GM12873 (cell line): ENCODE measurements at regions not wholly inside any gene's neighbourhood (a gene's known extent, or its start where the extent isn't known, plus 50 kb on each side); places are given as distances from the start of the nearest gene placed in this dataset.

ENCODE experiments used
- TF ChIP-seq, protein P1 (sequence below): IDR thresholded peaks from 2 replicates; pipeline ENCODE4 v1.5.1; 2012; ENCODE audit warnings: low read depth, mild to moderate bottlenecking, moderate library complexity, low read length, control low read depth; ENCODE audit not compliant: insufficient read depth; ENCODE audit errors: missing control alignments

DNA sequence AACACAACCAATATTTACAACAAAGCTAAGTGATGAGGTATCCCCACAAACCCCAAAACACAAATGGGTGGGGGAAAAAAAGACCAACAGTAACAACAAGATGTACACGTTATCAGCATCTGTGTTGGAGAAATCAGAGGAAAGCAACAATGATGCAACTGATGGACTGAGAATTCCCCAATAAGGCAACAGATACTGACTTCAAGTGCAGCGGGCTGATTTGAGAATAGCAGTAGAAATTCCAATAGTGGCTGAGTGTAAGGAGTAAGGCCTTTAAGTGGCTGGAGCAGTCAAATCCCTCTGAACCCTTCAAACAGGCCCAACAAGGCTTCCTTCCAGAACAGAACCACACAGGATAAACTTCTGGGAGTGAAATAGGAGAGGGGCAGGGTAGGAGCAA is 97.6 kb downstream of the TM2D1 start:
- TF ChIP-seq, protein P1, sequence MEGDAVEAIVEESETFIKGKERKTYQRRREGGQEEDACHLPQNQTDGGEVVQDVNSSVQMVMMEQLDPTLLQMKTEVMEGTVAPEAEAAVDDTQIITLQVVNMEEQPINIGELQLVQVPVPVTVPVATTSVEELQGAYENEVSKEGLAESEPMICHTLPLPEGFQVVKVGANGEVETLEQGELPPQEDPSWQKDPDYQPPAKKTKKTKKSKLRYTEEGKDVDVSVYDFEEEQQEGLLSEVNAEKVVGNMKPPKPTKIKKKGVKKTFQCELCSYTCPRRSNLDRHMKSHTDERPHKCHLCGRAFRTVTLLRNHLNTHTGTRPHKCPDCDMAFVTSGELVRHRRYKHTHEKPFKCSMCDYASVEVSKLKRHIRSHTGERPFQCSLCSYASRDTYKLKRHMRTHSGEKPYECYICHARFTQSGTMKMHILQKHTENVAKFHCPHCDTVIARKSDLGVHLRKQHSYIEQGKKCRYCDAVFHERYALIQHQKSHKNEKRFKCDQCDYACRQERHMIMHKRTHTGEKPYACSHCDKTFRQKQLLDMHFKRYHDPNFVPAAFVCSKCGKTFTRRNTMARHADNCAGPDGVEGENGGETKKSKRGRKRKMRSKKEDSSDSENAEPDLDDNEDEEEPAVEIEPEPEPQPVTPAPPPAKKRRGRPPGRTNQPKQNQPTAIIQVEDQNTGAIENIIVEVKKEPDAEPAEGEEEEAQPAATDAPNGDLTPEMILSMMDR: no peak

DNA sequence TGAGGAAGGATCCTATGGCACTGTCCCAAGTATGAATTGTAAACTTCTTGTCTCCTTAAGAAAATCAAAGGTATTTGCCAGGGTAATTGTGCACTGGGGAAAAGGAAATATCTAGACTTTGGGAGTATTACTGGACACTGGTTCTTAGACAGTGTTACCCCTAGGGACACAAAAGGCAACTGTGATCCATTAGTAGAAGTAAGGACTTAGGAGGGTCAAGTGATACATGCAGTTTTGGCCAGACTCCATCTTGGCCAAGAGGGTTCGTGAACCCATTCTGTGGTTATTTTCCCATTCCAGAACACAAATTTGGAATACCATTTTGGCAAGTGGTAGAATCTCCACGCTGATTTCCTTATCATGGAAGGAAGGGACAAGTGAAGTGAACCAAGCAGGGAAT is 98.1 kb downstream of the TM2D1 start:
- TF ChIP-seq, protein P1: no peak

DNA sequence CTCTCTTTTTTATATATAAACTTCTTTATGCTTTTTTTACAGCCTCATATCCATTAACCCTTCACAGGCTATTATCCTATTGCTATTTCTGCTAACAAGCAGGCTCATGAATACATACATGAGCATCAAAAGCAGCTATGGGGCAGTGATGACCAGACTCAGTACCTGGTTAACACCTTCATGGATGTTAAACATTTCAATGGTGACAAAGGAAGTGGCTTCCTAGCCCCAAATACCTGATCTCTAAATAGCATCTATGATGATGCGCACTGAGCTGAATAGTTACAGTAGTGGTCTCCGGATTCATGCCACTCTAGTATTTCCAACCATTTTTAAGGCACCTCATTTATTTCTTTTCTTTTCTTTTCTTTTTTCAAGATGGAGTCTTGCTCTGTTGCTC is 101.1 kb downstream of the TM2D1 start:
- TF ChIP-seq, protein P1: no peak

DNA sequence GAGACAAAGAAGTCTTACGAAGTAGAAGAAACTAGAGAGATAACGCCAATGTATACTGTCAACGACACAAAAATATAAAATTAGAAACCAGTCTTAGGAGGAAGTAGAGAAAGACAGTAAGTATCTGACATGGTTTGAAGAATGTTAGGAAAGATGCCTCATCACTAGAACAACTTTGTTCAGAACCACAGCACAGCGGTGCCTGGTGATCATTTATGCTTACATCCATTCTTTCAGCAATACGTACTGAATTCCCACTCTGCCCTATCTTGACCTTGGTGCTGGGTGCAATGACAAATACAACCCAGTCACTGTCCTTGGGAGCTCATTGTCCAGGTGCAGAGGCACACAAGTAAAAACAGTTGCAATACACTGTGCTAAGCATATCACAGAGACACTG is 104.4 kb downstream of the TM2D1 start:
- TF ChIP-seq, protein P1: no peak

DNA sequence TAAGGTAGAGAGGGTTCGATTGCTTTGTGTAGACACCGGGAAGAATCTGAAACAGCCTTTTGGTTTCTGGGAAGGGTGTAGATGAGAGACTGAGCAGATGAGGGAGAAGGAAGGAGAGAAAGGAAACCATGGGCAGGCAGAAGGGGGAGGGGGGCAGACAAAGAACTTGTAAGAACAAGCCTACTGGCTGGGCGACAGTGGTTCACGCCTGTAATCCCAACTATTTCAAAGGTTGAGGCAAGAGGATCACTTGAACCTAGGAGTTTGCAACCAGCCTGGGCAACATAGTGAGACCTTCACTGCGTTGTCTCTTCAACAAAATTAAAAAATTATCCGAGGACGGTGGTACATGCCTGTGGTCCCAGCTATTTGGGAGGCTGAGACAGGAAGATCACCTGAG is 106.2 kb downstream of the TM2D1 start:
- TF ChIP-seq, protein P1: no peak

DNA sequence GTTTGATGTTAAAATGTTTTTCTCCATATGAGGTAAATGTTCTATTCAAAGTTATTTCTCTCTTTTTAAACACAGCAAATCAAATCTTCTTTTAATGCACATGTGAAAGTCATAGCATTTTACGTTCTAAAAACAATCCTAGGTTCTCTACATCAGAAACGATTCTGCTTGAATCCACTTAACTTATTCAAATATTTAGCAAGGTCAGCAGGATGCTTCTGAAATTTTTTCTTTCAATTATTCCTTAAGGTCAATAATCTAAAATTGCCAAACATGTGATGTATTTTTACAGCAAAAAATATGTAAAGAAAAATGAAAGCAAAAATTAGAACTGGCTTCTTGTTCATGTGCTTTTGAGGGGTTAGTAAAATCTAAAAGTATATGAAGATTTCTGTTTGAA is 106.7 kb downstream of the TM2D1 start:
- TF ChIP-seq, protein P1: no peak

DNA sequence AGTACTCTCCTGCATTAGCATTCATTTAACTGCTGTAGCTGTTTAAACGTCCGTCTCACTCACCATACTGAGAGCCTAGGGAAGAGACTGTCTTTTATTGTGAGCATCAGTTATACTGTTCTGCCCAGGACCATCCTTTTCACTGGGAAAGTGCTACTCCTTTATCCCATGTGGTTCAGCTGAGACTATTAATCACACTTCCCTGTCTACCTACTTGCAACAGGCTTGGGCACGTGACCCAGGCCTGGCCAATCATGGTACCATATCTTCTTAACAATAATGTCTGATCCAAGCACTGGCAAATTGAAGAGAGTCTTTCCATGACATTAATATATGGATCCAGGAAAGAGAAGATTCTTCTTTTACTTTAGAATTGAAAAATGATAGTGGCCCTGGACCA is 108.1 kb downstream of the TM2D1 start:
- TF ChIP-seq, protein P1: no peak
